H1 (cell line): ENCODE measurements at regions not wholly inside any gene's neighbourhood (a gene's known extent, or its start where the extent isn't known, plus 50 kb on each side); places are given as distances from the start of the nearest gene placed in this dataset.

Source experiments
- CHD1 ChIP-seq: IDR thresholded peaks from 2 replicates; pipeline ENCODE4 v1.6.1; 2012; ENCODE audit warnings: low read depth, low read length, improper control_type of control experiment
- JUND ChIP-seq: IDR thresholded peaks from 2 replicates; pipeline ENCODE4 v1.6.1; 2011; ENCODE audit warnings: mild to moderate bottlenecking, improper control_type of control experiment, low read length
- PHF8 ChIP-seq: fragments of 200-600 bp; sonication (generic); conservative IDR thresholded peaks from 2 replicates; pipeline ENCODE4 v1.7.1; 2012; ENCODE audit warnings: low read depth, mild to moderate bottlenecking, inconsistent platforms, low read length, moderate library complexity
- RBBP5 ChIP-seq: IDR thresholded peaks from 2 replicates; pipeline ENCODE4 v1.7.1; 2012; ENCODE audit warnings: low read depth, mild to moderate bottlenecking, inconsistent platforms, low read length, moderate library complexity, borderline replicate concordance
- TAF7 ChIP-seq: optimal IDR thresholded peaks from 2 replicates; pipeline ENCODE3; 2011; ENCODE audit warnings: low read depth, mild to moderate bottlenecking, inconsistent platforms, low read length, moderate library complexity, borderline replicate concordance
- TEAD4 ChIP-seq: IDR thresholded peaks from 2 replicates; pipeline ENCODE4 v1.6.1; 2012; ENCODE audit warnings: low read depth, low read length, inconsistent platforms, mixed read lengths
- TF ChIP-seq, protein P1 (sequence below): IDR thresholded peaks from 2 replicates; pipeline ENCODE4 v1.6.1; 2012; ENCODE audit warnings: low read length, inconsistent platforms

- TF ChIP-seq TEAD4 (no peak), RBBP5 (no peak), CHD1 (no peak), PHF8 (no peak), JUND (no peak), TAF7 (no peak)
- TF ChIP-seq, protein P1, sequence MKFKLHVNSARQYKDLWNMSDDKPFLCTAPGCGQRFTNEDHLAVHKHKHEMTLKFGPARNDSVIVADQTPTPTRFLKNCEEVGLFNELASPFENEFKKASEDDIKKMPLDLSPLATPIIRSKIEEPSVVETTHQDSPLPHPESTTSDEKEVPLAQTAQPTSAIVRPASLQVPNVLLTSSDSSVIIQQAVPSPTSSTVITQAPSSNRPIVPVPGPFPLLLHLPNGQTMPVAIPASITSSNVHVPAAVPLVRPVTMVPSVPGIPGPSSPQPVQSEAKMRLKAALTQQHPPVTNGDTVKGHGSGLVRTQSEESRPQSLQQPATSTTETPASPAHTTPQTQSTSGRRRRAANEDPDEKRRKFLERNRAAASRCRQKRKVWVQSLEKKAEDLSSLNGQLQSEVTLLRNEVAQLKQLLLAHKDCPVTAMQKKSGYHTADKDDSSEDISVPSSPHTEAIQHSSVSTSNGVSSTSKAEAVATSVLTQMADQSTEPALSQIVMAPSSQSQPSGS: no peak
- TF ChIP-seq, all 59 proteins: peak for 0
Measured at GRCh38 chr7:15924910-15925309, 238.4 kb upstream of the MEOX2 start (continued).
